ENCODE measurements at regions not wholly inside any gene's neighbourhood (a gene's known extent, or its start where the extent isn't known, plus 50 kb on each side); places are given as distances from the start of the nearest gene placed in this dataset.
A peak's percentile ranks its signal among the peaks of the same experiment; 100 is the strongest.

GRCh38 chr22:22802339-22802970, 85.2 kb upstream of the IGLL5 start:
- no peak for DNase-seq

GRCh38 chr22:22803285-22803853, 84.2 kb upstream of the IGLL5 start:
- no peak for DNase-seq

- DNase-seq = peak; percentile 15 to 49 (median 24)
These were observed 77.6 kb upstream of the IGLL5 start for GRCh38 chr22:22810018-22810427.

- no peak for DNase-seq
These were observed 77.1 kb upstream of the IGLL5 start for GRCh38 chr22:22810471-22810870.

GRCh38 chr22:22811016-22812009, 76.3 kb upstream of the IGLL5 start:
- no peak for DNase-seq

GRCh38 chr22:22812031-22812905, 75.3 kb upstream of the IGLL5 start:
- DNase-seq = no peak

GRCh38 chr22:22813126-22814075, 74.2 kb upstream of the IGLL5 start:
- no peak for DNase-seq

- no peak for DNase-seq
These were observed 72.8 kb upstream of the IGLL5 start for GRCh38 chr22:22814666-22815396.

GRCh38 chr22:22815397-22816170, 72.0 kb upstream of the IGLL5 start:
- DNase-seq = no peak

- no peak for DNase-seq
These were observed 71.5 kb upstream of the IGLL5 start for GRCh38 chr22:22816171-22816514.

- no peak for DNase-seq
These were observed 70.7 kb upstream of the IGLL5 start for GRCh38 chr22:22816766-22817410.

GRCh38 chr22:22817468-22818201, 70.0 kb upstream of the IGLL5 start:
- no peak for DNase-seq

GRCh38 chr22:22818202-22818538, 69.4 kb upstream of the IGLL5 start:
- no peak for DNase-seq

- no peak for DNase-seq
These were observed 68.5 kb upstream of the IGLL5 start for GRCh38 chr22:22818861-22819855.

- DNase-seq = no peak
These were observed 67.5 kb upstream of the IGLL5 start for GRCh38 chr22:22820076-22820475.

- DNase-seq = no peak
These were observed 67.0 kb upstream of the IGLL5 start for GRCh38 chr22:22820626-22821025.

- no peak for DNase-seq
These were observed 66.3 kb upstream of the IGLL5 start for GRCh38 chr22:22821340-22821739.
